RPMI7951 (cell line): ENCODE measurements at regions not wholly inside any gene's neighbourhood (a gene's known extent, or its start where the extent isn't known, plus 50 kb on each side); places are given as distances from the start of the nearest gene placed in this dataset.

Experiments
- DNase-seq: peaks from one replicate; pipeline ENCODE4 v3.0.0-alpha.2; 2012; ENCODE audit warnings: low read depth

GRCh38 chr4:123026015-123026414, 103.6 kb upstream of the NUDT6 start:
- DNase-seq, result peak; percentile 71

GRCh38 chr4:123031664-123032063, 109.3 kb upstream of the NUDT6 start:
- DNase-seq, result no peak

GRCh38 chr4:123034023-123034422, 111.6 kb upstream of the NUDT6 start:
- no peak for DNase-seq

GRCh38 chr4:123035239-123035638, 112.8 kb upstream of the NUDT6 start:
- no peak for DNase-seq

- peak; percentile 51 for DNase-seq
Observed at GRCh38 chr4:123037804-123038203, 115.4 kb upstream of the NUDT6 start.

GRCh38 chr4:123042095-123042494, 119.7 kb upstream of the NUDT6 start:
- DNase-seq, result no peak

- DNase-seq, result no peak
Observed at GRCh38 chr4:123043013-123043412, 120.6 kb upstream of the NUDT6 start.

- DNase-seq, result no peak
Observed at GRCh38 chr4:123043793-123044425, 121.5 kb upstream of the NUDT6 start.

- DNase-seq, result no peak
Observed at GRCh38 chr4:123046096-123046495, 123.7 kb upstream of the NUDT6 start.

GRCh38 chr4:123050018-123050417, 127.6 kb upstream of the NUDT6 start:
- DNase-seq, result no peak

- DNase-seq, result no peak
Observed at GRCh38 chr4:123052007-123052406, 129.6 kb upstream of the NUDT6 start.

GRCh38 chr4:123055943-123056342, 133.5 kb upstream of the NUDT6 start:
- DNase-seq, result no peak

- no peak for DNase-seq
Observed at GRCh38 chr4:123060039-123060770, 137.8 kb upstream of the NUDT6 start.

GRCh38 chr4:123064390-123064789, 142.0 kb upstream of the NUDT6 start:
- no peak for DNase-seq

GRCh38 chr4:123068081-123068480, 145.7 kb upstream of the NUDT6 start:
- DNase-seq, result no peak

GRCh38 chr4:123072060-123072459, 149.7 kb upstream of the NUDT6 start:
- no peak for DNase-seq

- no peak for DNase-seq
Observed at GRCh38 chr4:123073650-123074049, 151.3 kb upstream of the NUDT6 start.

GRCh38 chr4:123077330-123077729, 154.9 kb upstream of the NUDT6 start:
- DNase-seq, result no peak

- no peak for DNase-seq
Observed at GRCh38 chr4:123081971-123082370, 159.6 kb upstream of the NUDT6 start.

GRCh38 chr4:123083646-123084045, 161.2 kb upstream of the NUDT6 start:
- DNase-seq, result no peak

- no peak for DNase-seq
Observed at GRCh38 chr4:123088501-123088900, 166.1 kb upstream of the NUDT6 start.

GRCh38 chr4:123090886-123091285, 168.5 kb upstream of the NUDT6 start:
- DNase-seq, result no peak

GRCh38 chr4:123092586-123092985, 170.2 kb upstream of the NUDT6 start:
- no peak for DNase-seq

- DNase-seq, result no peak
Observed at GRCh38 chr4:123093236-123093635, 170.8 kb upstream of the NUDT6 start.
